ENCODE measurements at regions not wholly inside any gene's neighbourhood (a gene's known extent, or its start where the extent isn't known, plus 50 kb on each side); places are given as distances from the start of the nearest gene placed in this dataset.

DNA sequence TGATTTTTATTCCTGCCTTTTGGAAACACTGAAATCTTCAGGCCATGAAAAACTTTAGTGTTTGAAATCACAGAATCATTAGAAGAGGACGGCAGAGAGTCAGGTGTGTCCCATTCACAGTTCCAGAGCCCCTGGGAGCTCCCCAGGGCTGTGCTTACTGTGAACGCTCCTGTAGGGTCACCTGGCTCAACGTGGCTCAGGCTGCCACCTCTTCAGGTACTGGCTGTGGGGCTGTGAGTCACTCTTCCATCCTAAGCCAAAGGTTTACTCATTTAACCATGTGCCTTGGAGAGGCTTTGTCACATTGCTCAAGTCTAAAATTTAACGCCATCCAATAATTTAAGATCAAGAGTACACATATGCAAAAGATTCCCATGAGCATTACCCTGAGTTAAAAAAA lies 50.2 kb upstream of the FSTL4 start:
- TF ChIP-seq CTCF (IDR thresholded peaks at IDR 0.05; ENCODE audit: low read length) (no peak), EZH2 (IDR thresholded peaks at IDR 0.05; ENCODE audit: borderline replicate concordance, low read length) (no peak)

All from OCI-LY1 (cell line).